ENCODE measurements at regions not wholly inside any gene's neighbourhood (a gene's known extent, or its start where the extent isn't known, plus 50 kb on each side); places are given as distances from the start of the nearest gene placed in this dataset.

DNA sequence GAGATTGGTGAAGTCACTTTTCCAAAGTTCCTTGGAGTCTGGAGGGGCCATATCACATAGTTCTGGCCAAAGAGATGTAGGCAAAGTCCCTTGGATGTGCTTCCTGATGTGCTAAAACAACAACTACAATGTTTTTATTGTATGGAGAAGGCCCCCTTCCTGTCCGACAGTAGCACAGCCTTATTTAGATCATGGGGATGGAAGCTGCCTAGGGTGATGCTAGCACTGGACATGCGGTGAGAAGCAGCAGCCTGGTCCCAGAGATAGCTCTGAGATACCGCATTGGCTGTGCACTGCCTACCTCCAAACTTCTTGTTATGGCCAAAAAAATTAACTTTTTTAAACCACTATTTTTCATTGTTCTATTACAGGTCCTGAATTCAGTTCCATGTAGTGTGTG lies 137.6 kb downstream of the AQP9 start:
- POLR2A ChIA-PET: no interaction called here
- Mint-ChIP-seq H3K4me1 (ENCODE audit: low read depth) (no peaks in the 10 kb centered on the region), H3K27ac (no peak overlapping the region), H3K9me3 (no peaks in the 10 kb centered on the region), H3K36me3 (ENCODE audit: low read depth) (no peaks in the 10 kb centered on the region), H3K4me3 (no peak overlapping the region), H3K27me3 (peaks cover 8% of the 10 kb centered on the region)
- no peaks in the 10 kb centered on the region for H3K36me3 ChIP-seq (ENCODE audit: insufficient read depth, low read length)
- no peaks in the 10 kb centered on the region for H3K9me3 ChIP-seq (ENCODE audit: control insufficient read depth in 1 of 2, insufficient read depth in 1 of 2, low read length in 2 of 2)
- intact Hi-C loops (cut with DNase I, micrococcal nuclease): no loop called here
- no peaks in the 10 kb centered on the region for H3K4me1 ChIP-seq (ENCODE audit: insufficient read depth, low read length)
- DNase-seq (no peak), ATAC-seq (ENCODE audit: poor library complexity) (no peak)
- no peak overlapping the region for H3K27ac ChIP-seq (ENCODE audit: low read depth in 1 of 2, low read length in 2 of 2)
- H3K27me3 ChIP-seq (ENCODE audit: control insufficient read depth in 1 of 2, insufficient read depth in 2 of 2, low read length in 2 of 2): no peaks in the 10 kb centered on the region
- CTCF ChIA-PET: no interaction called here
- TF ChIP-seq, protein P1, sequence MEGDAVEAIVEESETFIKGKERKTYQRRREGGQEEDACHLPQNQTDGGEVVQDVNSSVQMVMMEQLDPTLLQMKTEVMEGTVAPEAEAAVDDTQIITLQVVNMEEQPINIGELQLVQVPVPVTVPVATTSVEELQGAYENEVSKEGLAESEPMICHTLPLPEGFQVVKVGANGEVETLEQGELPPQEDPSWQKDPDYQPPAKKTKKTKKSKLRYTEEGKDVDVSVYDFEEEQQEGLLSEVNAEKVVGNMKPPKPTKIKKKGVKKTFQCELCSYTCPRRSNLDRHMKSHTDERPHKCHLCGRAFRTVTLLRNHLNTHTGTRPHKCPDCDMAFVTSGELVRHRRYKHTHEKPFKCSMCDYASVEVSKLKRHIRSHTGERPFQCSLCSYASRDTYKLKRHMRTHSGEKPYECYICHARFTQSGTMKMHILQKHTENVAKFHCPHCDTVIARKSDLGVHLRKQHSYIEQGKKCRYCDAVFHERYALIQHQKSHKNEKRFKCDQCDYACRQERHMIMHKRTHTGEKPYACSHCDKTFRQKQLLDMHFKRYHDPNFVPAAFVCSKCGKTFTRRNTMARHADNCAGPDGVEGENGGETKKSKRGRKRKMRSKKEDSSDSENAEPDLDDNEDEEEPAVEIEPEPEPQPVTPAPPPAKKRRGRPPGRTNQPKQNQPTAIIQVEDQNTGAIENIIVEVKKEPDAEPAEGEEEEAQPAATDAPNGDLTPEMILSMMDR (IDR thresholded peaks at IDR 0.05): no peak
- no peak overlapping the region for H3K4me3 ChIP-seq (ENCODE audit: low read length)

DNA sequence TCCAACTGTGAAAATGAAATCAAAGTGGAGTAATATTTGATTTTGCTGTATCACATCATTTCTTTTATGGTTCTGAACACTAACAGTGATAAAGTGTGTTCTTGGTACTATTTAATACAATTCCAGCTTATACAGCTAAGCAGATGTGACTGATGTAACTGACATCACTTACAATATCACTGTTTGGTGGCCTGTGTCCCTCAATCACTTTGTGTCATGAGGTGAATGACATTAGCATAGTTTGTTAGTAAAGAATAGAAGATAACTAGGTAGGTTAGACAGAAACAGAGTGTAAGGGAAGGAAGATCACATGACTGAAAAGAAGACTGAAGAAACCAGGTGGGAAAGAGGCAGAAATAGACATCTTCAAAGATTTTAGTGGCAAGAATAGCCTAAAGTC lies 138.7 kb downstream of the AQP9 start:
- Mint-ChIP-seq H3K4me3 (no peak overlapping the region), H3K4me1 (ENCODE audit: low read depth) (no peaks in the 10 kb centered on the region), H3K27me3 (peaks cover 8% of the 10 kb centered on the region), H3K9me3 (no peaks in the 10 kb centered on the region), H3K36me3 (ENCODE audit: low read depth) (no peaks in the 10 kb centered on the region), H3K27ac (no peak overlapping the region)
- DNase-seq (no peak), ATAC-seq (ENCODE audit: poor library complexity) (no peak)
- Histone ChIP-seq H3K4me3 (ENCODE audit: low read length) (no peak overlapping the region), H3K9me3 (ENCODE audit: control insufficient read depth in 1 of 2, insufficient read depth in 1 of 2, low read length in 2 of 2) (no peaks in the 10 kb centered on the region), H3K4me1 (ENCODE audit: insufficient read depth, low read length) (no peaks in the 10 kb centered on the region), H3K36me3 (ENCODE audit: insufficient read depth, low read length) (no peaks in the 10 kb centered on the region), H3K27ac (ENCODE audit: low read depth in 1 of 2, low read length in 2 of 2) (no peak overlapping the region), H3K27me3 (ENCODE audit: control insufficient read depth in 1 of 2, insufficient read depth in 2 of 2, low read length in 2 of 2) (no peaks in the 10 kb centered on the region)
- intact Hi-C loops (cut with DNase I, micrococcal nuclease): no loop called here
- ChIA-PET CTCF (interaction anchor here (1.0 kb wide), 1 partner anchor 27 kb away, joined by 3 read pairs; no protein-coding TSS in a partner anchor), POLR2A (no interaction called here)
- TF ChIP-seq, protein P1 (IDR thresholded peaks at IDR 0.05): no peak

DNA sequence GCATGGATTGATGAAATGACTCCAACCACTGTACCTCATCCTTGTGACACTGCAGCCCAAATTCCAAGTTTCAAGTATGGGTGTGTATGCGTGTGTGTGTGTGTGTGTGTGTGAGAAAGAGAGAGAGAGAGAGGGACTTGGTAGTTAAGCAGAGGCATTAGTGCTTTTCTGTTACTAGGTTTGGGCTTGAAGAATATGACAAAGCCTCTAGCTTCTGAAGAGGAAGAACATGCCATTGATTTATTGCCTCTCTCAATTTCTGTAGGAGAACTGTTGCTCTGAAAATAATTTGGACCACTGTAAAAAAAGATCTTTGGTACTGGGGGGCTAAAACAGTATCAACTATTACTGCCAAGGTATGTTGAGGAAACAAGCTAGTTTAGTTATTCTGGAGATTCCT lies 139.2 kb downstream of the AQP9 start:
- Histone ChIP-seq H3K27ac (ENCODE audit: low read depth in 1 of 2, low read length in 2 of 2) (no peak overlapping the region), H3K4me1 (ENCODE audit: insufficient read depth, low read length) (no peaks in the 10 kb centered on the region), H3K27me3 (ENCODE audit: control insufficient read depth in 1 of 2, insufficient read depth in 2 of 2, low read length in 2 of 2) (no peaks in the 10 kb centered on the region), H3K4me3 (ENCODE audit: low read length) (no peak overlapping the region), H3K9me3 (ENCODE audit: control insufficient read depth in 1 of 2, insufficient read depth in 1 of 2, low read length in 2 of 2) (no peaks in the 10 kb centered on the region), H3K36me3 (ENCODE audit: insufficient read depth, low read length) (no peaks in the 10 kb centered on the region)
- ATAC-seq (ENCODE audit: poor library complexity) (no peak), DNase-seq (no peak)
- TF ChIP-seq, protein P1 (IDR thresholded peaks at IDR 0.05): no peak
- Mint-ChIP-seq H3K27me3 (peaks cover 8% of the 10 kb centered on the region), H3K36me3 (ENCODE audit: low read depth) (no peaks in the 10 kb centered on the region), H3K27ac (no peak overlapping the region), H3K9me3 (no peaks in the 10 kb centered on the region), H3K4me1 (ENCODE audit: low read depth) (no peaks in the 10 kb centered on the region), H3K4me3 (no peak overlapping the region)
- CTCF ChIA-PET: interaction anchor here (1.0 kb wide), 1 partner anchor 26 kb away, joined by 3 read pairs; no protein-coding TSS in a partner anchor
- POLR2A ChIA-PET: no interaction called here
- intact Hi-C loops (cut with DNase I, micrococcal nuclease): no loop called here

All from CD4-positive, alpha-beta T cell (primary cell).